ENCODE measurements at regions not wholly inside any gene's neighbourhood (a gene's known extent, or its start where the extent isn't known, plus 50 kb on each side); places are given as distances from the start of the nearest gene placed in this dataset.

DNA sequence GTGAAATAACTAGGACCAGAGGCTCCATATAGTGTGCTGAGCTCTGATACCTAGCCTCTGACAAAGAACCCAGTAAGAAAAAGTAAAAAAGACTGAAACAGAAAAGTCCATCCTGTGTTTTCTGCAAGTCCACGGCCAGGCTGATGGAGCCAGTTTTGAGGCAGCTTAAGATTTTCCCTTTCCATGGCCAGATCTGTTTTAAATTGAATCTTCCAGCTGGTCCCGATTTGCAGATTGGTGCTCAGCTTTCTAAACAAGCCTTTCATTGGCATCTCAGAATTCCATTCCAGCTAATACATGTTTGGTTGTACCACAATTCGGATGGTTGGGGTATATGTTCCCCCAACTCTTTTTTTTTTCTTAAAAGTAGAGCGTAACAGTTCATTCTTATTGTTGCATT lies 152.0 kb downstream of the DACT1 start:
- DNase-seq (ENCODE audit: low read depth, low spot score) (no peak), FAIRE-seq (no peak)
- dilution Hi-C loops (cut with MboI; ENCODE audit: extremely low pct_ligation_motif_present, low sequenced_read_pairs) = no loop called here
- no peak overlapping the region for H3K4me3 ChIP-seq (ENCODE audit: control insufficient read depth in 2 of 3, extremely low read depth in 1 of 3, insufficient read depth in 2 of 3, low read depth in 1 of 3, low read length in 3 of 3)
- H2AFZ ChIP-seq (ENCODE audit: control insufficient read depth, low read length) = no peak overlapping the region
- no peaks in the 10 kb centered on the region for H4K20me1 ChIP-seq (ENCODE audit: control insufficient read depth, extremely low read depth, insufficient read depth, low read length)
- H3K79me2 ChIP-seq (ENCODE audit: control insufficient read depth, insufficient read depth, low read length) = no peaks in the 10 kb centered on the region
- no peak overlapping the region for H3K9ac ChIP-seq (ENCODE audit: control insufficient read depth, extremely low read depth, insufficient read depth, low read length)
- no peaks in the 10 kb centered on the region for H3K9me1 ChIP-seq (ENCODE audit: control insufficient read depth, extremely low read depth, insufficient read depth, low read length)
- no peak overlapping the region for H3K27ac ChIP-seq (ENCODE audit: control insufficient read depth, insufficient read depth, low read length)
- no peaks in the 10 kb centered on the region for H3K9me3 ChIP-seq (ENCODE audit: control insufficient read depth, low read depth, low read length)
- TF ChIP-seq, protein P1, sequence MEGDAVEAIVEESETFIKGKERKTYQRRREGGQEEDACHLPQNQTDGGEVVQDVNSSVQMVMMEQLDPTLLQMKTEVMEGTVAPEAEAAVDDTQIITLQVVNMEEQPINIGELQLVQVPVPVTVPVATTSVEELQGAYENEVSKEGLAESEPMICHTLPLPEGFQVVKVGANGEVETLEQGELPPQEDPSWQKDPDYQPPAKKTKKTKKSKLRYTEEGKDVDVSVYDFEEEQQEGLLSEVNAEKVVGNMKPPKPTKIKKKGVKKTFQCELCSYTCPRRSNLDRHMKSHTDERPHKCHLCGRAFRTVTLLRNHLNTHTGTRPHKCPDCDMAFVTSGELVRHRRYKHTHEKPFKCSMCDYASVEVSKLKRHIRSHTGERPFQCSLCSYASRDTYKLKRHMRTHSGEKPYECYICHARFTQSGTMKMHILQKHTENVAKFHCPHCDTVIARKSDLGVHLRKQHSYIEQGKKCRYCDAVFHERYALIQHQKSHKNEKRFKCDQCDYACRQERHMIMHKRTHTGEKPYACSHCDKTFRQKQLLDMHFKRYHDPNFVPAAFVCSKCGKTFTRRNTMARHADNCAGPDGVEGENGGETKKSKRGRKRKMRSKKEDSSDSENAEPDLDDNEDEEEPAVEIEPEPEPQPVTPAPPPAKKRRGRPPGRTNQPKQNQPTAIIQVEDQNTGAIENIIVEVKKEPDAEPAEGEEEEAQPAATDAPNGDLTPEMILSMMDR (optimal IDR thresholded peaks at IDR 0.05 in 1 of 3, IDR thresholded peaks at IDR 0.05 in 1 of 3, conservative IDR thresholded peaks at IDR 0.05 in 1 of 3; ENCODE audit: extremely low read depth in 1 of 3, insufficient read depth in 2 of 3, low read length in 3 of 3) = no peak
- no peak for TF ChIP-seq EZH2 (IDR thresholded peaks at IDR 0.05; ENCODE audit: low read length)
- no peaks in the 10 kb centered on the region for H3K4me1 ChIP-seq (ENCODE audit: control insufficient read depth, extremely low read depth, insufficient read depth, low read length)
- H3K36me3 ChIP-seq (ENCODE audit: control insufficient read depth in 2 of 2, extremely low read depth in 1 of 2, insufficient read depth in 2 of 2, low read length in 2 of 2) = no peaks in the 10 kb centered on the region
- H3K27me3 ChIP-seq (ENCODE audit: control insufficient read depth, extremely low read depth, insufficient read depth, low read length) = peaks cover 6% of the 10 kb centered on the region
- no peak overlapping the region for H3K4me2 ChIP-seq (ENCODE audit: control insufficient read depth, extremely low read depth, insufficient read depth, low read depth, low read length)

DNA sequence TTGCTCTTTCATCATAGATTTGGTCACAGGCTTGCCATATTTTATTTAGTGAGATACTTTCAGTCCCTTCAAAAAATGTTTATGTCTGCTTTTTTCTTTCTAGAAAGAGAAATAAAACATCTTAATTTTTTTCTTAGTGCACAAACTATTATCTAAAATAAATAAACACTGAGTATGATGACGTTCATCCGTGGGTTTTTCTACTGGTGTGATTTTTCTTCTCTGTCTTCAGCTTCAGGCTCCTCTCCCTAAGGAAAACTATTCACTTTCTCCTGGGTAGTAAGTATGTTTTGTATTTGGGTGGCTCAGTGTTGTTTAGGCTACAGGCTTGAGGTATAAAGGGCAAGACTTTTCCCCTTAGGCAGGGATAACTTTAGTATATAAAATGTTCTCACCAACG lies 154.7 kb downstream of the DACT1 start:
- Histone ChIP-seq H3K4me2 (ENCODE audit: control insufficient read depth, extremely low read depth, insufficient read depth, low read depth, low read length) (no peak overlapping the region), H3K27ac (ENCODE audit: control insufficient read depth, insufficient read depth, low read length) (no peak overlapping the region), H2AFZ (ENCODE audit: control insufficient read depth, low read length) (no peak overlapping the region), H3K27me3 (ENCODE audit: control insufficient read depth, extremely low read depth, insufficient read depth, low read length) (no peaks in the 10 kb centered on the region), H3K4me3 (ENCODE audit: control insufficient read depth in 2 of 3, extremely low read depth in 1 of 3, insufficient read depth in 2 of 3, low read depth in 1 of 3, low read length in 3 of 3) (no peak overlapping the region), H3K79me2 (ENCODE audit: control insufficient read depth, insufficient read depth, low read length) (no peaks in the 10 kb centered on the region), H3K9me1 (ENCODE audit: control insufficient read depth, extremely low read depth, insufficient read depth, low read length) (no peaks in the 10 kb centered on the region), H3K4me1 (ENCODE audit: control insufficient read depth, extremely low read depth, insufficient read depth, low read length) (no peaks in the 10 kb centered on the region), H3K36me3 (ENCODE audit: control insufficient read depth in 2 of 2, extremely low read depth in 1 of 2, insufficient read depth in 2 of 2, low read length in 2 of 2) (no peaks in the 10 kb centered on the region), H4K20me1 (ENCODE audit: control insufficient read depth, extremely low read depth, insufficient read depth, low read length) (no peaks in the 10 kb centered on the region), H3K9me3 (ENCODE audit: control insufficient read depth, low read depth, low read length) (no peaks in the 10 kb centered on the region), H3K9ac (ENCODE audit: control insufficient read depth, extremely low read depth, insufficient read depth, low read length) (no peak overlapping the region)
- no peak for TF ChIP-seq EZH2 (IDR thresholded peaks at IDR 0.05; ENCODE audit: low read length)
- TF ChIP-seq, protein P1 (optimal IDR thresholded peaks at IDR 0.05 in 1 of 3, IDR thresholded peaks at IDR 0.05 in 1 of 3, conservative IDR thresholded peaks at IDR 0.05 in 1 of 3; ENCODE audit: extremely low read depth in 1 of 3, insufficient read depth in 2 of 3, low read length in 3 of 3) = no peak
- FAIRE-seq (no peak), DNase-seq (ENCODE audit: low read depth, low spot score) (no peak)
- dilution Hi-C loops (cut with MboI; ENCODE audit: extremely low pct_ligation_motif_present, low sequenced_read_pairs) = no loop called here

All from keratinocyte (primary cell).